MM.1S (cell line): ENCODE measurements at regions not wholly inside any gene's neighbourhood (a gene's known extent, or its start where the extent isn't known, plus 50 kb on each side); places are given as distances from the start of the nearest gene placed in this dataset.

Experiments
- DNase-seq: peaks from one replicate; pipeline ENCODE4 v3.0.0-alpha.2; 2015
- H2AFZ ChIP-seq: fragments of 300-600 bp; sonication (generic); 2 replicates; pipeline ENCODE4 v1.6.0; 2016; ENCODE audit warnings: antibody characterized with exemption, low read length
- H3F3A ChIP-seq: fragments of 300-600 bp; sonication (generic); 2 replicates; pipeline ENCODE4 v1.6.1; 2016; ENCODE audit warnings: mild to moderate bottlenecking, antibody characterized with exemption, low read length, moderate library complexity, mixed read lengths; ENCODE audit not compliant: insufficient read depth
- H3K27ac ChIP-seq: fragments of 300-600 bp; sonication (generic); 2 replicates; pipeline ENCODE4 v1.5.1; 2016; ENCODE audit warnings: mild to moderate bottlenecking, low read length
- H3K27me3 ChIP-seq: fragments of 300-600 bp; sonication (generic); replicated peaks from 2 replicates; pipeline ENCODE4 v1.6.0; 2016; ENCODE audit warnings: low read length; ENCODE audit not compliant: insufficient read depth
- H3K36me3 ChIP-seq: fragments of 300-600 bp; sonication (generic); replicated peaks from 2 replicates; pipeline ENCODE4 v1.6.1; 2016; ENCODE audit warnings: mild to moderate bottlenecking, low read length, mixed read lengths; ENCODE audit not compliant: insufficient read depth
- H3K4me1 ChIP-seq: fragments of 300-600 bp; sonication (generic); 2 replicates; pipeline ENCODE4 v1.6.1; 2016; ENCODE audit warnings: low read length, mixed read lengths
- H3K4me2 ChIP-seq: fragments of 300-600 bp; sonication (generic); 2 replicates; pipeline ENCODE4 v1.6.0; 2016; ENCODE audit warnings: low read depth, low read length
- H3K4me3 ChIP-seq: fragments of 300-600 bp; sonication (generic); 2 replicates; pipeline ENCODE4 v1.5.1; 2016; ENCODE audit warnings: low read length, mixed read lengths
- H3K79me2 ChIP-seq: fragments of 300-600 bp; sonication (generic); 2 replicates; pipeline ENCODE4 v1.6.1; 2016; ENCODE audit warnings: mixed run types, low read length, mixed read lengths
- H3K9ac ChIP-seq: fragments of 300-600 bp; sonication (generic); 2 replicates; pipeline ENCODE4 v1.6.1; 2016; ENCODE audit warnings: low read length, mixed read lengths
- H3K9me2 ChIP-seq: fragments of 300-600 bp; sonication (generic); replicated peaks from 2 replicates; pipeline ENCODE4 v1.6.1; 2016; ENCODE audit warnings: mild to moderate bottlenecking, low read length, mixed read lengths; ENCODE audit not compliant: insufficient read depth
- H3K9me3 ChIP-seq: fragments of 300-600 bp; sonication (generic); replicated peaks from 2 replicates; pipeline ENCODE4 v1.6.1; 2016; ENCODE audit warnings: mild to moderate bottlenecking, low read length, mixed read lengths; ENCODE audit not compliant: insufficient read depth
- H4K20me1 ChIP-seq: fragments of 300-600 bp; sonication (generic); 2 replicates; pipeline ENCODE4 v1.6.1; 2016; ENCODE audit warnings: mild to moderate bottlenecking, low read length, moderate library complexity, mixed read lengths; ENCODE audit not compliant: insufficient read depth
- EZH2 ChIP-seq: fragments of 300-600 bp; sonication (generic); optimal IDR thresholded peaks from 2 replicates; pipeline ENCODE3; 2017; ENCODE audit warnings: low read depth, mild to moderate bottlenecking, antibody characterized with exemption, low read length, mixed read lengths
- EZH2phosphoT487 ChIP-seq: fragments of 300-600 bp; sonication (generic); IDR thresholded peaks from 2 replicates; pipeline ENCODE4 v1.6.1; 2018; ENCODE audit warnings: antibody characterized with exemption, low read length
- TF ChIP-seq, protein P1 (sequence below): fragments of 300-600 bp; sonication (generic); IDR thresholded peaks from 2 replicates; pipeline ENCODE4 v1.5.1; 2016; ENCODE audit warnings: antibody characterized with exemption, low read length, mixed read lengths

DNA sequence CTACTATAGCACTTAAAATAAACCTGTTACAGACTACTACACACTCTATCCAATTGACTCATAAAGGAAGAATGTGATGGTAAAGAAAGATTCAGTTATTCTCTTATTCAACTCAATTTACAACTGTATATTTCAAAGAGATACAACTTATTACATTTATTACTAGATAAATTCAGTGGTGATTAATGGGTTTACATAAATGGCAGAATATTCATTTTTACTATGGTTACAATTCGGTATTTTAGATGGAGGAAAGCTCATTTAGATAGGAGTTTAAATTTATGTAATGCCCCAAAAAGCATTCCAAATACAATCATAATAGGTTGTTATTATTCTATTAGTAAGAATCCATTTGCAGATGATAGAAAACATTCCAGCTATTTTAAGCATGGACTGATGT lies 439.1 kb upstream of the OPRM1 start:
- DNase-seq: no peak
- H3K27ac ChIP-seq: no peak overlapping the region
- no peaks in the 10 kb centered on the region for H3K36me3 ChIP-seq
- H3K4me2 ChIP-seq: no peak overlapping the region
- H4K20me1 ChIP-seq: no peaks in the 10 kb centered on the region
- no peaks in the 10 kb centered on the region for H3K4me1 ChIP-seq
- H3K27me3 ChIP-seq: no peaks in the 10 kb centered on the region
- H3K9ac ChIP-seq: no peak overlapping the region
- no peaks in the 10 kb centered on the region for H3K9me2 ChIP-seq
- no peak overlapping the region for H2AFZ ChIP-seq
- TF ChIP-seq, protein P1, sequence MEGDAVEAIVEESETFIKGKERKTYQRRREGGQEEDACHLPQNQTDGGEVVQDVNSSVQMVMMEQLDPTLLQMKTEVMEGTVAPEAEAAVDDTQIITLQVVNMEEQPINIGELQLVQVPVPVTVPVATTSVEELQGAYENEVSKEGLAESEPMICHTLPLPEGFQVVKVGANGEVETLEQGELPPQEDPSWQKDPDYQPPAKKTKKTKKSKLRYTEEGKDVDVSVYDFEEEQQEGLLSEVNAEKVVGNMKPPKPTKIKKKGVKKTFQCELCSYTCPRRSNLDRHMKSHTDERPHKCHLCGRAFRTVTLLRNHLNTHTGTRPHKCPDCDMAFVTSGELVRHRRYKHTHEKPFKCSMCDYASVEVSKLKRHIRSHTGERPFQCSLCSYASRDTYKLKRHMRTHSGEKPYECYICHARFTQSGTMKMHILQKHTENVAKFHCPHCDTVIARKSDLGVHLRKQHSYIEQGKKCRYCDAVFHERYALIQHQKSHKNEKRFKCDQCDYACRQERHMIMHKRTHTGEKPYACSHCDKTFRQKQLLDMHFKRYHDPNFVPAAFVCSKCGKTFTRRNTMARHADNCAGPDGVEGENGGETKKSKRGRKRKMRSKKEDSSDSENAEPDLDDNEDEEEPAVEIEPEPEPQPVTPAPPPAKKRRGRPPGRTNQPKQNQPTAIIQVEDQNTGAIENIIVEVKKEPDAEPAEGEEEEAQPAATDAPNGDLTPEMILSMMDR: no peak
- TF ChIP-seq EZH2: no peak
- no peak for TF ChIP-seq EZH2phosphoT487
- no peaks in the 10 kb centered on the region for H3K9me3 ChIP-seq
- H3K4me3 ChIP-seq: no peak overlapping the region
- H3F3A ChIP-seq: no peaks in the 10 kb centered on the region
- no peaks in the 10 kb centered on the region for H3K79me2 ChIP-seq

DNA sequence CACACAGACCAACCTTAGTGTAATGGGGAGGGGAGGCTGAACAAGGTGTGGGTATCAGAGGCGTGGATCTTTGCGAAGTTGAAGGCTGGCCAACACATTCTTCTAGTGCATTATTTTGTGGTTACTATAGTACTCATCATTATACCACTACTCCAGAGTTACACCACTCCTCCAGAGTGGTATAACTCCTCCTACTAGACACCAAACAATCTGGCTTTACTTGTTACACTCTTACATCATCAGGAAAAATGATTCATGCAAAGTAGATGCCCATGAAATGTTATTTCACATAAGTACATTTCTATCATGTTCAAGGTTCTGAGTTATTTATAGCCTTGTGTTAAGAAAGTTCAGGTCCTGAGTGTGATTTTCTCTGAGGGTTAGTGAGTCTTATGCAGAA lies 443.1 kb upstream of the OPRM1 start:
- Histone ChIP-seq H2AFZ (no peak overlapping the region), H3K4me1 (no peaks in the 10 kb centered on the region), H3K27me3 (no peaks in the 10 kb centered on the region), H3K9ac (no peak overlapping the region), H3K9me2 (no peaks in the 10 kb centered on the region), H3K79me2 (no peaks in the 10 kb centered on the region), H4K20me1 (no peaks in the 10 kb centered on the region), H3K4me2 (no peak overlapping the region), H3K4me3 (no peak overlapping the region), H3F3A (no peaks in the 10 kb centered on the region), H3K9me3 (no peaks in the 10 kb centered on the region), H3K27ac (no peak overlapping the region), H3K36me3 (no peaks in the 10 kb centered on the region)
- no peak for DNase-seq
- TF ChIP-seq, protein P1: no peak
- TF ChIP-seq EZH2 (no peak), EZH2phosphoT487 (no peak)

DNA sequence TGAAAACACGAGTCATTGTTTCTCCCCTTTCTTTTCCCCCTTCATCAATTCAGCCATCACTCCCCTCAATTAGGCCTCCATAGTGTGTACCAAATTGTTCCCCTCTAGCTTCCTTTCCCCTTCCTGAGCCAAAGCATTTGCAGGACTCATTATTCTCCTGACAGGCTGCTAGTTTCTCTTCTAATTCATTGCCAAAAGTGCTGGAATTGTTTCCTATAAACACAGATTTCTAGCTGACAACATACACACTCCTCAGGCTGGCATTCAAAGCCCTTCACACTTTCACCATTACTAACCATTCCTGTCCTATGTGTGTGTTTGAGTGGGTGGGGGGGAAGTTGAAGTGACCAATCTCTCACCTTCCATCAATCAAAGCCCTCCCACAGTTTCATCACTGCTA lies 444.2 kb upstream of the OPRM1 start:
- H2AFZ ChIP-seq: no peak overlapping the region
- H3K27me3 ChIP-seq: no peaks in the 10 kb centered on the region

More for the DNA sequence above, 444.2 kb upstream of the OPRM1 start:
- Histone ChIP-seq H3K27ac (no peak overlapping the region), H3K9me2 (no peaks in the 10 kb centered on the region), H3K4me2 (no peak overlapping the region), H3K36me3 (no peaks in the 10 kb centered on the region), H3F3A (no peaks in the 10 kb centered on the region), H3K79me2 (no peaks in the 10 kb centered on the region), H3K9ac (no peak overlapping the region), H3K4me1 (no peaks in the 10 kb centered on the region), H3K9me3 (no peaks in the 10 kb centered on the region), H3K4me3 (no peak overlapping the region), H4K20me1 (no peaks in the 10 kb centered on the region)
- no peak for DNase-seq
- TF ChIP-seq EZH2 (no peak), EZH2phosphoT487 (no peak)
- TF ChIP-seq, protein P1: no peak
